ENCODE measurements at regions not wholly inside any gene's neighbourhood (a gene's known extent, or its start where the extent isn't known, plus 50 kb on each side); places are given as distances from the start of the nearest gene placed in this dataset.

DNA sequence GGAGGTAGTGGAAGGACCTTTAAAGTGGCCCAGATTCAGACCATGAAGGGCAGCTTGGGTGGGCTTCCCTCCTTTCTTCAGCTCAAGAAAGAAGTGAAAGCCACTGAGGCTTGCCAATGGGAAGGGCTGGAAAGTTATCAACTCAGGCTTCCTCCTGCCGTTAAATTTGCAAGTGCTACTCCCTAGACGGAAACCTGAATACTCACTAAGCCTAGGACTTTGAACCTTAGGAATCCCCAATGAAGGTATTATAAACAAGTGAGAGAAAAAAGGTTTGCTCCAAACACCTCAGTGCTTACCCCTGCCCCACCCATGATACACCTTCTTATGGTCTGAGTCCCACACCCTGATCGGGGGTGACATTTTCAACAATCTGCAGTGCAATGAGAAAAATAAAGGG, 396.4 kb downstream of the SHQ1 start:
- ATAC-seq (no peak), DNase-seq (no peak)
- no peaks in the 10 kb centered on the region for H3K36me3 Mint-ChIP-seq (ENCODE audit: low read depth)
- no peak overlapping the region for H3K27ac Mint-ChIP-seq
- no peaks in the 10 kb centered on the region for H3K9me3 Mint-ChIP-seq (ENCODE audit: low read depth)
- CTCF ChIA-PET, result no interaction called here
- H3K27me3 Mint-ChIP-seq, result peaks cover 25% of the 10 kb centered on the region
- no peak overlapping the region for H3K4me3 Mint-ChIP-seq
- POLR2A ChIA-PET, result no interaction called here
- H3K4me1 Mint-ChIP-seq, result peaks cover 32% of the 10 kb centered on the region
- intact Hi-C loops (cut with DNase I, micrococcal nuclease), result no loop called here

GRCh38 chr3:72449551-72449950, 398.7 kb downstream of the SHQ1 start:
- H3K9me3 Mint-ChIP-seq (ENCODE audit: low read depth), result no peaks in the 10 kb centered on the region
- DNase-seq (no peak), ATAC-seq (no peak)
- H3K27me3 Mint-ChIP-seq, result peaks cover 25% of the 10 kb centered on the region
- POLR2A ChIA-PET, result no interaction called here
- intact Hi-C loops (cut with DNase I, micrococcal nuclease), result loop anchor here (5.0 to 10.0 kb wide), 5 partner anchors 183 to 727 kb away; no protein-coding TSS in a partner anchor
- no peak overlapping the region for H3K4me3 Mint-ChIP-seq
- H3K27ac Mint-ChIP-seq, result no peak overlapping the region
- CTCF ChIA-PET, result no interaction called here
- H3K4me1 Mint-ChIP-seq, result peaks cover 21% of the 10 kb centered on the region
- H3K36me3 Mint-ChIP-seq (ENCODE audit: low read depth), result peaks cover 15% of the 10 kb centered on the region

GRCh38 chr3:72448858-72449257, 399.4 kb downstream of the SHQ1 start:
- ChIA-PET POLR2A (no interaction called here), CTCF (no interaction called here)
- DNase-seq (no peak), ATAC-seq (no peak)
- Mint-ChIP-seq H3K27me3 (peaks cover 20% of the 10 kb centered on the region), H3K4me3 (no peak overlapping the region), H3K27ac (no peak overlapping the region), H3K36me3 (ENCODE audit: low read depth) (peaks cover 22% of the 10 kb centered on the region), H3K9me3 (ENCODE audit: low read depth) (no peaks in the 10 kb centered on the region), H3K4me1 (peaks cover 25% of the 10 kb centered on the region)
- intact Hi-C loops (cut with DNase I, micrococcal nuclease), result loop anchor here (5.0 to 10.0 kb wide), 5 partner anchors 183 to 727 kb away; no protein-coding TSS in a partner anchor

- H3K27ac Mint-ChIP-seq, result no peak overlapping the region
- intact Hi-C loops (cut with DNase I, micrococcal nuclease), result loop anchor here (5.0 to 10.0 kb wide), 5 partner anchors 184 to 726 kb away; no protein-coding TSS in a partner anchor
- no peak for ATAC-seq
Observed at GRCh38 chr3:72448375-72448823, 399.8 kb downstream of the SHQ1 start.

GRCh38 chr3:72447059-72447946, 400.9 kb downstream of the SHQ1 start:
- ATAC-seq (peak; percentile 87), DNase-seq (peak; percentile 96)
- CTCF ChIA-PET, result interaction anchor here (0.7 to 1.8 kb wide), 3 partner anchors 18 to 375 kb away, joined by 3 to 7 read pairs (median 3); no protein-coding TSS in a partner anchor
- intact Hi-C loops (cut with DNase I, micrococcal nuclease), result loop anchor here (1.0 to 10.0 kb wide), 11 partner anchors 8 to 725 kb away; partner anchors contain the start of gene SHQ1 (in 1 of the 2)
- no peaks in the 10 kb centered on the region for H3K9me3 Mint-ChIP-seq (ENCODE audit: low read depth)
- peak overlapping the region; percentile 43 for H3K4me3 Mint-ChIP-seq
- peaks cover 36% of the 10 kb centered on the region for H3K36me3 Mint-ChIP-seq (ENCODE audit: low read depth)
- peak overlapping the region; percentile 63 for H3K27ac Mint-ChIP-seq
- peaks cover 13% of the 10 kb centered on the region for H3K27me3 Mint-ChIP-seq
- POLR2A ChIA-PET, result interaction anchor here (0.6 to 1.5 kb wide), 6 partner anchors 11 to 600 kb away, joined by 3 to 4 read pairs (median 3); no protein-coding TSS in a partner anchor
- H3K4me1 Mint-ChIP-seq, result peaks cover 38% of the 10 kb centered on the region

More at GRCh38 chr3:72448375-72448823, 399.8 kb downstream of the SHQ1 start:
- Mint-ChIP-seq H3K4me1 (peaks cover 27% of the 10 kb centered on the region), H3K4me3 (no peak overlapping the region), H3K27me3 (peaks cover 17% of the 10 kb centered on the region), H3K36me3 (ENCODE audit: low read depth) (peaks cover 27% of the 10 kb centered on the region), H3K9me3 (ENCODE audit: low read depth) (no peaks in the 10 kb centered on the region)
- POLR2A ChIA-PET, result interaction anchor here (1.5 kb wide), 1 partner anchor 290 kb away, joined by 3 read pairs; no protein-coding TSS in a partner anchor
- CTCF ChIA-PET, result interaction anchor here (0.7 to 1.8 kb wide), 3 partner anchors 17 to 374 kb away, joined by 3 to 7 read pairs (median 3); no protein-coding TSS in a partner anchor
- no peak for DNase-seq

GRCh38 chr3:72446218-72447058, 401.8 kb downstream of the SHQ1 start, which contains the start of gene RYBP:
Gene RYBP (minus strand): TSS chr3:72446621.
- DNase-seq (no peak), ATAC-seq (peak; percentile 39)
- CTCF ChIA-PET, result interaction anchor here (0.7 to 1.8 kb wide), 2 partner anchors 19 to 27 kb away, joined by 3 to 7 read pairs; no protein-coding TSS in a partner anchor
- intact Hi-C loops (cut with DNase I, micrococcal nuclease), result loop anchor here (1.0 to 10.0 kb wide), 12 partner anchors 9 to 724 kb away; partner anchors contain the start of gene SHQ1 (in 1 of the 2)
- Mint-ChIP-seq H3K4me1 (peaks cover 46% of the 10 kb centered on the region), H3K27me3 (peaks cover 9% of the 10 kb centered on the region), H3K36me3 (ENCODE audit: low read depth) (peaks cover 42% of the 10 kb centered on the region), H3K4me3 (peak within 1 kb of the TSS; percentile 98), H3K27ac (peak within 1 kb of the TSS; percentile 99), H3K9me3 (ENCODE audit: low read depth) (no peaks in the 10 kb centered on the region)
- POLR2A ChIA-PET, result interaction anchor here (0.6 to 1.5 kb wide), 5 partner anchors 17 to 292 kb away, joined by 3 to 4 read pairs (median 3); no protein-coding TSS in a partner anchor

- Mint-ChIP-seq H3K36me3 (ENCODE audit: low read depth) (peaks cover 47% of the 10 kb centered on the region), H3K9me3 (ENCODE audit: low read depth) (no peaks in the 10 kb centered on the region), H3K27me3 (peaks cover 3% of the 10 kb centered on the region), H3K27ac (peak overlapping the region; percentile 99), H3K4me1 (peaks cover 47% of the 10 kb centered on the region), H3K4me3 (peak overlapping the region; percentile 98)
- CTCF ChIA-PET, result interaction anchor here (0.7 kb wide), 1 partner anchor 26 kb away, joined by 3 read pairs; no protein-coding TSS in a partner anchor
- intact Hi-C loops (cut with DNase I, micrococcal nuclease), result loop anchor here (1.0 to 10.0 kb wide), 15 partner anchors 19 to 724 kb away; partner anchors contain the start of gene SHQ1 (in 1 of the 2)
- ATAC-seq, result no peak
- POLR2A ChIA-PET, result interaction anchor here (0.7 kb wide), 1 partner anchor 135 kb away, joined by 4 read pairs; no protein-coding TSS in a partner anchor
- no peak for DNase-seq
Observed at GRCh38 chr3:72445827-72446217, 402.4 kb downstream of the SHQ1 start.

DNA sequence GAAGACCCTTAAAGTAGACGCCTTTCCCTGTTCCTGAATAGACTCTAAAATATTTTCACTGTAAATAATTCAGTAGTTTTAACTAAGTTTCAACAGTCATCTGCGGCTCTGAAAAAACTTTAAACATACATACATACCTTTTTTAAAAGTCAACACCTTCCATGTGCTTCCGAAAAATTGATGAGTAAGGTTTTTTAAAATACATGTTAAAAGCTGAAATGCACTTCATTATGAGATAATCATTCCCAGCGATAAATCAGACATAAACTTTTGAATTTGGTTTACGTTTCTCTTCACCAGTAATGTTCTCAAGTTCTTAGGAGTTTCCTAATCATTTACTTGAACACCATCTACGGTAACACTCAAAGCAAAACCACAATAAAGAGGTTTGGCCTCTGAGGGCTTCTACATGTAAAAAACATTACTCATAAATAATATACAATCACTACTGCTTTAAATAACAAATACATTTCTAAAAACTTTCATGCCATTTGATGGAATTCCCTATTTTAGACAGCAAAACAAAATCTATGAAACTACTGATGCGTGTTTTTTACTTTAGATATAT, 403.5 kb downstream of the SHQ1 start:
- DNase-seq, result no peak

GRCh38 chr3:72442759-72443158, 405.5 kb downstream of the SHQ1 start:
- H3K36me3 Mint-ChIP-seq (ENCODE audit: low read depth), result peaks cover 74% of the 10 kb centered on the region
- ChIA-PET CTCF (interaction anchor here (1.5 kb wide), 1 partner anchor 31 kb away, joined by 3 read pairs; no protein-coding TSS in a partner anchor), POLR2A (no interaction called here)
- no peaks in the 10 kb centered on the region for H3K27me3 Mint-ChIP-seq
- H3K4me1 Mint-ChIP-seq, result peaks cover 74% of the 10 kb centered on the region
- DNase-seq (no peak), ATAC-seq (no peak)
- intact Hi-C loops (cut with DNase I, micrococcal nuclease), result loop anchor here (2.0 to 10.0 kb wide), 5 partner anchors 16 to 458 kb away; no protein-coding TSS in a partner anchor
- H3K9me3 Mint-ChIP-seq (ENCODE audit: low read depth), result no peaks in the 10 kb centered on the region
- H3K27ac Mint-ChIP-seq, result peak overlapping the region; percentile 15
- H3K4me3 Mint-ChIP-seq, result peak overlapping the region; percentile 98

More for the DNA sequence above, 403.5 kb downstream of the SHQ1 start:
- H3K4me3 Mint-ChIP-seq, result peak overlapping the region; percentile 98
- H3K27me3 Mint-ChIP-seq, result peaks cover 3% of the 10 kb centered on the region
- H3K36me3 Mint-ChIP-seq (ENCODE audit: low read depth), result peaks cover 55% of the 10 kb centered on the region
- POLR2A ChIA-PET, result interaction anchor here (0.7 kb wide), 1 partner anchor 694 kb away, joined by 5 read pairs; no protein-coding TSS in a partner anchor
- CTCF ChIA-PET, result no interaction called here
- peak; percentile 45 for ATAC-seq
- intact Hi-C loops (cut with DNase I, micrococcal nuclease), result loop anchor here (1.0 to 10.0 kb wide), 13 partner anchors 18 to 722 kb away; no protein-coding TSS in a partner anchor
- peak overlapping the region; percentile 85 for H3K27ac Mint-ChIP-seq
- H3K9me3 Mint-ChIP-seq (ENCODE audit: low read depth), result no peaks in the 10 kb centered on the region
- peaks cover 57% of the 10 kb centered on the region for H3K4me1 Mint-ChIP-seq
